ENCODE measurements at regions not wholly inside any gene's neighbourhood (a gene's known extent, or its start where the extent isn't known, plus 50 kb on each side); places are given as distances from the start of the nearest gene placed in this dataset.

DNA sequence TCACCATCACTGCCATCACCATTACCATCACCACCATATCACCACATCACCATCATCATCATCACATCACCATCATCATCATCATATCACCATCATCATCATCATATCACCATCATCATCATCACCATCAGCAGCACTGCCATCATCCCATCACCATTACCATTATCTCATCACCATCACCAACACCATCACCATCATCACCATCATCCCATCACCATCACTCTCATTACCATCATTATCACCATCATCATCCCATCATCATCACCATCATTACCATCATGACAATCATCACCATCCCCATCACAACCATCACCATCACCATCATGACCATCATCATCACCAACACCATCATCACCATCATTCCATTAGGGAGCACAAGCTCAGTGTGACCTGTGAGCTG is 318.0 kb downstream of the ADGRD1 start:
- TF ChIP-seq, protein P1, sequence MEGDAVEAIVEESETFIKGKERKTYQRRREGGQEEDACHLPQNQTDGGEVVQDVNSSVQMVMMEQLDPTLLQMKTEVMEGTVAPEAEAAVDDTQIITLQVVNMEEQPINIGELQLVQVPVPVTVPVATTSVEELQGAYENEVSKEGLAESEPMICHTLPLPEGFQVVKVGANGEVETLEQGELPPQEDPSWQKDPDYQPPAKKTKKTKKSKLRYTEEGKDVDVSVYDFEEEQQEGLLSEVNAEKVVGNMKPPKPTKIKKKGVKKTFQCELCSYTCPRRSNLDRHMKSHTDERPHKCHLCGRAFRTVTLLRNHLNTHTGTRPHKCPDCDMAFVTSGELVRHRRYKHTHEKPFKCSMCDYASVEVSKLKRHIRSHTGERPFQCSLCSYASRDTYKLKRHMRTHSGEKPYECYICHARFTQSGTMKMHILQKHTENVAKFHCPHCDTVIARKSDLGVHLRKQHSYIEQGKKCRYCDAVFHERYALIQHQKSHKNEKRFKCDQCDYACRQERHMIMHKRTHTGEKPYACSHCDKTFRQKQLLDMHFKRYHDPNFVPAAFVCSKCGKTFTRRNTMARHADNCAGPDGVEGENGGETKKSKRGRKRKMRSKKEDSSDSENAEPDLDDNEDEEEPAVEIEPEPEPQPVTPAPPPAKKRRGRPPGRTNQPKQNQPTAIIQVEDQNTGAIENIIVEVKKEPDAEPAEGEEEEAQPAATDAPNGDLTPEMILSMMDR (IDR thresholded peaks at IDR 0.05): no peak
- no peak for TF ChIP-seq POLR2A (IDR thresholded peaks at IDR 0.05)

Data from uterus (tissue), 2 donors.